GM23248 (cell line): ENCODE measurements at regions not wholly inside any gene's neighbourhood (a gene's known extent, or its start where the extent isn't known, plus 50 kb on each side); places are given as distances from the start of the nearest gene placed in this dataset.

Source experiments
- EZH2 ChIP-seq: fragments of 200-600 bp; sonication (generic); IDR thresholded peaks from 2 replicates; pipeline ENCODE4 v1.6.1; 2018; ENCODE audit warnings: antibody characterized with exemption, mild to moderate bottlenecking; ENCODE audit not compliant: insufficient read depth, poor library complexity, severe bottlenecking
- EZH2phosphoT487 ChIP-seq: fragments of 200-600 bp; sonication (generic); IDR thresholded peaks from 2 replicates; pipeline ENCODE4 v1.6.1; 2018; ENCODE audit warnings: antibody characterized with exemption, moderate library complexity, mild to moderate bottlenecking, low read depth; ENCODE audit not compliant: insufficient read depth

GRCh38 chr5:129223178-129223577 is 128.6 kb downstream of the ISOC1 start:
- TF ChIP-seq EZH2, result no peak
- TF ChIP-seq EZH2phosphoT487, result no peak
